Upper lobe of left lung (tissue), 6 donors: ENCODE measurements at regions not wholly inside any gene's neighbourhood (a gene's known extent, or its start where the extent isn't known, plus 50 kb on each side); places are given as distances from the start of the nearest gene placed in this dataset.

Experiments
- ATAC-seq, 2 donors: fragments of 200-7000 bp; cut with Tn5 transposase; one replicate each; pipeline ENCODE4 v1.9.1; 2022; ENCODE audit warnings: mild to moderate bottlenecking in 2 of 2, moderate library complexity in 2 of 2; ENCODE audit not compliant: low FRiP score in 2 of 2
- DNase-seq, 2 donors: peaks; one replicate each; pipeline ENCODE4 v3.0.0-alpha.2; 2019 to 2020
- H3K27ac ChIP-seq, 4 donors: fragments of 200-600 bp; sonication (generic); one replicate each; pipeline ENCODE4 v1.5.1; 2016 to 2019
- H3K27me3 ChIP-seq, 4 donors: fragments of 200-600 bp; sonication (generic); one replicate each; pipeline ENCODE4 v1.5.1; 2017 to 2019
- H3K36me3 ChIP-seq, 4 donors: fragments of 200-600 bp; sonication (generic); one replicate each; pipeline ENCODE4 v1.5.1; 2016 to 2019
- H3K4me1 ChIP-seq, 4 donors: fragments of 200-600 bp; sonication (generic); one replicate each; pipeline ENCODE4 v1.5.1; 2018 to 2019
- H3K4me3 ChIP-seq, 4 donors: fragments of 200-600 bp; sonication (generic); one replicate each; pipeline ENCODE4 v1.5.1; 2017 to 2019; ENCODE audit warnings: mild to moderate bottlenecking in 2 of 4, moderate library complexity in 1 of 4
- H3K9me3 ChIP-seq, 4 donors: fragments of 200-600 bp; sonication (generic); one replicate each; pipeline ENCODE4 v1.5.1; 2018 to 2019
- EP300 ChIP-seq, 4 donors: sonication (generic); formaldehyde crosslinking; IDR thresholded peaks; one replicate each; pipeline ENCODE4 v1.5.1; 2017; ENCODE audit warnings: antibody characterized with exemption in 4 of 4, control low read depth in 2 of 4
- POLR2A ChIP-seq, 4 donors: fragments of 450-650 bp; IDR thresholded peaks; one replicate each; pipeline ENCODE4 v1.5.1; 2016 to 2017; ENCODE audit warnings: antibody characterized with exemption in 4 of 4, mild to moderate bottlenecking in 2 of 4
- POLR2AphosphoS5 ChIP-seq, 2 donors: sonication (generic); formaldehyde crosslinking; IDR thresholded peaks; one replicate each; pipeline ENCODE4 v1.5.1; 2017; ENCODE audit warnings: antibody characterized with exemption in 2 of 2
- WGBS, 2 donors: methylation state at CpG; one replicate each; pipeline ENCODE4 v1.1.5; 2017 to 2018; 5-methylcytosine and 5-hydroxymethylcytosine counted together
- TF ChIP-seq, protein P1 (sequence below), 6 experiments: fragments of 450-650 bp in 4 of 6; fragments of 200-600 bp in 2 of 6; sonication (generic) in 2 of 6; IDR thresholded peaks; one replicate each; pipeline ENCODE4 v1.5.1; 2016 to 2019; ENCODE audit warnings: antibody characterized with exemption in 6 of 6
- donor health status: DM: no; HTN: no; CAD: no; lungs with moderate emphysema.
- donor health status: DM: no; HTN: yes; CAD: no; lungs with severe emphysema.

DNA sequence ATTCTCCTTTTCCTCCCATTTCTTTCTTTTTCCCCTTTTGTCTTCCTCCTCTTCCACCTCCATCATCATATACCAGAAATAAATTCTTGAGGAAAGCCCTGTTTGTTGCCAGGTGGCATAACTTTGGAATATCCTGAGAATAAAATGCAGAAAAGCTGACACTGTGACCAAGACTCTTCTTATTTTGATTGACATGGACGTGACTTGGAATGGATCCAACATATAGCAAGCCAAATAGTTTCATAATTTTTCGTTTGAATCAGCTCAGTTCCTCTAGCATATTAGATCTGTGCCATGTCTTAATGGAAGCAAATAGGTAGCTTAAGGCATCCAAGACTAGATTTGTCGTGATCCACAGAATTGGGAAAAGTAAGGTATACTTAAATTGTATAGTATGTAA lies 354.7 kb upstream of the FIGN start:
- TF ChIP-seq POLR2A (IDR thresholded peaks at IDR 0.05), result no peak
- TF ChIP-seq POLR2AphosphoS5 (IDR thresholded peaks at IDR 0.05), result no peak
- TF ChIP-seq, protein P1, sequence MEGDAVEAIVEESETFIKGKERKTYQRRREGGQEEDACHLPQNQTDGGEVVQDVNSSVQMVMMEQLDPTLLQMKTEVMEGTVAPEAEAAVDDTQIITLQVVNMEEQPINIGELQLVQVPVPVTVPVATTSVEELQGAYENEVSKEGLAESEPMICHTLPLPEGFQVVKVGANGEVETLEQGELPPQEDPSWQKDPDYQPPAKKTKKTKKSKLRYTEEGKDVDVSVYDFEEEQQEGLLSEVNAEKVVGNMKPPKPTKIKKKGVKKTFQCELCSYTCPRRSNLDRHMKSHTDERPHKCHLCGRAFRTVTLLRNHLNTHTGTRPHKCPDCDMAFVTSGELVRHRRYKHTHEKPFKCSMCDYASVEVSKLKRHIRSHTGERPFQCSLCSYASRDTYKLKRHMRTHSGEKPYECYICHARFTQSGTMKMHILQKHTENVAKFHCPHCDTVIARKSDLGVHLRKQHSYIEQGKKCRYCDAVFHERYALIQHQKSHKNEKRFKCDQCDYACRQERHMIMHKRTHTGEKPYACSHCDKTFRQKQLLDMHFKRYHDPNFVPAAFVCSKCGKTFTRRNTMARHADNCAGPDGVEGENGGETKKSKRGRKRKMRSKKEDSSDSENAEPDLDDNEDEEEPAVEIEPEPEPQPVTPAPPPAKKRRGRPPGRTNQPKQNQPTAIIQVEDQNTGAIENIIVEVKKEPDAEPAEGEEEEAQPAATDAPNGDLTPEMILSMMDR (IDR thresholded peaks at IDR 0.05), result no peak
- no peak for ATAC-seq
- no peak for DNase-seq
- H3K4me1 ChIP-seq, result no peaks in the 10 kb centered on the region
- H3K36me3 ChIP-seq, result no peaks in the 10 kb centered on the region
- no peak overlapping the region for H3K4me3 ChIP-seq
- H3K9me3 ChIP-seq, result no peaks in the 10 kb centered on the region
- 45 to 54% methylated on average over 3 of the region's 3 CpGs for whole genome bisulfite sequencing, 2 donors
- no peak overlapping the region for H3K27ac ChIP-seq
- H3K27me3 ChIP-seq, result no peaks in the 10 kb centered on the region

DNA sequence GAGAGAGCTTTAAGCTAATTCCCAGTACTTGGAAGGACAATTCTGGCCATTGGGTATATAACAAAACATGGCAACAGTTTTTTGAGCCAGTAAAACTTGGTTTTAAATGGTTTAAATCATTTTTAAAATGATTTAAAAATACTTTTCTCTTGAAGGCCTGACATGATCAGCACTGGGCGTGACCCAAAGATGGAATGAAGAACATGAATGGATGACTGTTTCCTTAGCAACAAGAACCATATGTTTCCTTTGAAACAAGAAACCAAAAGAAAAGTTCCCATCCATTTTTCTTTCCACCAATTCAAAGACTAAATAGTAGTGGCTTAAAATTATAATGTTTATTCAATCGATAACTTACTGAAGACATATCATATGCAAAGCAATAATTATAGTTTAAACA lies 348.3 kb upstream of the FIGN start:
- Histone ChIP-seq H3K4me1 (no peaks in the 10 kb centered on the region), H3K27me3 (no peaks in the 10 kb centered on the region), H3K27ac (no peak overlapping the region), H3K36me3 (no peaks in the 10 kb centered on the region), H3K9me3 (no peaks in the 10 kb centered on the region), H3K4me3 (no peak overlapping the region)
- ATAC-seq (no peak), DNase-seq (no peak)
- 82 to 84% methylated on average over 2 of the region's 2 CpGs for WGBS, 2 donors
- TF ChIP-seq, protein P1 (IDR thresholded peaks at IDR 0.05), result no peak
- TF ChIP-seq POLR2A (IDR thresholded peaks at IDR 0.05), result no peak
- TF ChIP-seq EP300 (IDR thresholded peaks at IDR 0.05), result no peak
- no peak for TF ChIP-seq POLR2AphosphoS5 (IDR thresholded peaks at IDR 0.05)

DNA sequence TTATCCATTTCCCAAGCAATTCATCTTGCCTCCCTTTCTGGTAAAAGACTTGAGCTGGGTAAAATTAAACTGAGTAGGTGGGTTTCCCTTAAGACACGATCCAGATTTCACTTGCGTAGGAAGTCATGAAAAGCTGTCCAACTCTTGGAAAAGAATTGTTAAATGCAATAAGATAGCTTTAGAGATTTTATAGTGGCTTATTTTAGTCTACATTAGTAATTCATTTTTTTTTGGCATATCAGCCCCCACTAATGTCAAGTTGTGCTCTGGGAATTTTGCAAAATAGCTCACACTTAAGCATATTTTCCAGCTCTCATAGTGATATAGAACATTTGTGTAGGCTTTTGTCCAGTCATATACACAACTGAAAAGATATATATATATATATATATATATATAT lies 344.7 kb upstream of the FIGN start:
- Histone ChIP-seq H3K36me3 (no peaks in the 10 kb centered on the region), H3K27me3 (no peaks in the 10 kb centered on the region), H3K4me1 (no peaks in the 10 kb centered on the region), H3K27ac (no peak overlapping the region), H3K9me3 (no peaks in the 10 kb centered on the region), H3K4me3 (no peak overlapping the region)
- ATAC-seq (no peak), DNase-seq (no peak)
- TF ChIP-seq, protein P1 (IDR thresholded peaks at IDR 0.05), result no peak
- TF ChIP-seq POLR2AphosphoS5 (IDR thresholded peaks at IDR 0.05) (no peak), EP300 (IDR thresholded peaks at IDR 0.05) (no peak)
- WGBS, 2 donors, result 83 to 86% methylated on average over 2 of the region's 2 CpGs

DNA sequence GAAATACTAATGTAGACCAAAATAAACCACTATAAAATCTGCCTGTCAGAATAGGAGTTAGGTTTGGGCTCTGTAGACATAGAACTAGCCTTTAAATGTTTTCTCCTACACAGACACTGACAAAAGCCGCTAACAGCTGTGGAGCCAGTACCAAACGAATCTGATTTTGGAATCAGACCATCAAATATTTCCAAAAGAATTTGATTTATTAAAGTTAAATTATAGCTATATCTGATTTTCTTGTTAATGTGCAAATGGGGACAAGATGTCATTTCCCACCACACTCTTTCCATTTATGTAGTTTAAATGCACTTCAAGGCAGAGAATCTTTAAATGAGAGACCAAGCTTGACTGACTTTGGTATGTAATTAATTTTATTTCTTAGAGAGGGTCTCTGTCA lies 343.4 kb upstream of the FIGN start:
- no peak for ATAC-seq
- TF ChIP-seq EP300 (IDR thresholded peaks at IDR 0.05) (no peak), POLR2A (IDR thresholded peaks at IDR 0.05) (no peak), POLR2AphosphoS5 (IDR thresholded peaks at IDR 0.05) (no peak)
- TF ChIP-seq, protein P1 (IDR thresholded peaks at IDR 0.05), result no peak
- no peak overlapping the region for H3K4me3 ChIP-seq
- H3K4me1 ChIP-seq, result no peaks in the 10 kb centered on the region
- no peak for DNase-seq
- 70 to 78% methylated on average over 2 of the region's 2 CpGs for WGBS, 2 donors
- H3K36me3 ChIP-seq, result no peaks in the 10 kb centered on the region
- H3K27me3 ChIP-seq, result no peaks in the 10 kb centered on the region
- no peaks in the 10 kb centered on the region for H3K9me3 ChIP-seq
- H3K27ac ChIP-seq, result no peak overlapping the region

DNA sequence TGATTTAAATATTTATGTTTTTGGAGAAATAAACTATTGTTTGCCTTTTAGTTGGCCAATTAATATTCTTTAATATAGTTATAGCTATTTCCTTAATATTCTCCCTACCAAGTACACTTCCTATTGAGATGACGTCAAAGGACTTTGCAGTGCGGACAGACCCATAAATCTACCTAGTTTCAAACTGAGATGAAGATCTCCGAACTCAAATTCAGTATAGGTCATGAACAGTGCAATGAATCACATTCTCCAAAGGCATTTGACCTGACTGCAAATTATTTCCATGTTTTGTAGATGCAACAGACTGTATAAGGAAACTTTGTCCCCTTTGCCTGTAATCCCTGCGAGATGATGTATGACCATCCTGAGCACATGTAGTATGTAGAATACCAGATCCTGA lies 342.6 kb upstream of the FIGN start:
- no peaks in the 10 kb centered on the region for H3K9me3 ChIP-seq
- 81 to 84% methylated on average over 4 of the region's 4 CpGs for WGBS, 2 donors
- H3K4me3 ChIP-seq, result no peak overlapping the region
- H3K27me3 ChIP-seq, result no peaks in the 10 kb centered on the region
- ATAC-seq (no peak), DNase-seq (no peak)
- TF ChIP-seq POLR2A (IDR thresholded peaks at IDR 0.05) (no peak), POLR2AphosphoS5 (IDR thresholded peaks at IDR 0.05) (no peak), EP300 (IDR thresholded peaks at IDR 0.05) (no peak)
- TF ChIP-seq, protein P1 (IDR thresholded peaks at IDR 0.05), result no peak
- H3K4me1 ChIP-seq, result no peaks in the 10 kb centered on the region
- H3K36me3 ChIP-seq, result no peaks in the 10 kb centered on the region
- no peak overlapping the region for H3K27ac ChIP-seq
